ENCODE measurements at regions not wholly inside any gene's neighbourhood (a gene's known extent, or its start where the extent isn't known, plus 50 kb on each side); places are given as distances from the start of the nearest gene placed in this dataset.

DNA sequence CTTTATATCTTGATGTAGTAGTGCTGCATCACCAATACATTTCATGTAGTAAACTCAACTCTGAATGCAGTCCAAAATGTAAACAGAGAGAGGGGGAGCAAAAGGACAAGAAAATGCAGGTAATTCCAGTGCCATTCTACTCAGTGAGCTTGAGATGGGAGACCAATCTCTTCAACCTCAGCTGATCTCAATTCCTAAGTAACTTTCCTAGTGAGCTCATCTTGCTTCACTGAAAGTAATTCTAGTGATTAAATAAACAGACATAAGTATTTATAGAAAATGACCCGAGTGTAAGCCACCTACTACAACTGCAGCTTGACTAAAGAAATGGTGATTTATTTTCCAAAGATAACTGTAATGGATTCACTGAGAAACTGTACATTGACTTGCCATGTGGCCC, 424.5 kb downstream of the DMRT2 start:
- TF ChIP-seq, protein P1, sequence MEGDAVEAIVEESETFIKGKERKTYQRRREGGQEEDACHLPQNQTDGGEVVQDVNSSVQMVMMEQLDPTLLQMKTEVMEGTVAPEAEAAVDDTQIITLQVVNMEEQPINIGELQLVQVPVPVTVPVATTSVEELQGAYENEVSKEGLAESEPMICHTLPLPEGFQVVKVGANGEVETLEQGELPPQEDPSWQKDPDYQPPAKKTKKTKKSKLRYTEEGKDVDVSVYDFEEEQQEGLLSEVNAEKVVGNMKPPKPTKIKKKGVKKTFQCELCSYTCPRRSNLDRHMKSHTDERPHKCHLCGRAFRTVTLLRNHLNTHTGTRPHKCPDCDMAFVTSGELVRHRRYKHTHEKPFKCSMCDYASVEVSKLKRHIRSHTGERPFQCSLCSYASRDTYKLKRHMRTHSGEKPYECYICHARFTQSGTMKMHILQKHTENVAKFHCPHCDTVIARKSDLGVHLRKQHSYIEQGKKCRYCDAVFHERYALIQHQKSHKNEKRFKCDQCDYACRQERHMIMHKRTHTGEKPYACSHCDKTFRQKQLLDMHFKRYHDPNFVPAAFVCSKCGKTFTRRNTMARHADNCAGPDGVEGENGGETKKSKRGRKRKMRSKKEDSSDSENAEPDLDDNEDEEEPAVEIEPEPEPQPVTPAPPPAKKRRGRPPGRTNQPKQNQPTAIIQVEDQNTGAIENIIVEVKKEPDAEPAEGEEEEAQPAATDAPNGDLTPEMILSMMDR (IDR thresholded peaks at IDR 0.05): no peak
- Mint-ChIP-seq H3K36me3 (ENCODE audit: low read depth) (no peaks in the 10 kb centered on the region), H3K9me3 (peaks cover 20% of the 10 kb centered on the region)

DNA sequence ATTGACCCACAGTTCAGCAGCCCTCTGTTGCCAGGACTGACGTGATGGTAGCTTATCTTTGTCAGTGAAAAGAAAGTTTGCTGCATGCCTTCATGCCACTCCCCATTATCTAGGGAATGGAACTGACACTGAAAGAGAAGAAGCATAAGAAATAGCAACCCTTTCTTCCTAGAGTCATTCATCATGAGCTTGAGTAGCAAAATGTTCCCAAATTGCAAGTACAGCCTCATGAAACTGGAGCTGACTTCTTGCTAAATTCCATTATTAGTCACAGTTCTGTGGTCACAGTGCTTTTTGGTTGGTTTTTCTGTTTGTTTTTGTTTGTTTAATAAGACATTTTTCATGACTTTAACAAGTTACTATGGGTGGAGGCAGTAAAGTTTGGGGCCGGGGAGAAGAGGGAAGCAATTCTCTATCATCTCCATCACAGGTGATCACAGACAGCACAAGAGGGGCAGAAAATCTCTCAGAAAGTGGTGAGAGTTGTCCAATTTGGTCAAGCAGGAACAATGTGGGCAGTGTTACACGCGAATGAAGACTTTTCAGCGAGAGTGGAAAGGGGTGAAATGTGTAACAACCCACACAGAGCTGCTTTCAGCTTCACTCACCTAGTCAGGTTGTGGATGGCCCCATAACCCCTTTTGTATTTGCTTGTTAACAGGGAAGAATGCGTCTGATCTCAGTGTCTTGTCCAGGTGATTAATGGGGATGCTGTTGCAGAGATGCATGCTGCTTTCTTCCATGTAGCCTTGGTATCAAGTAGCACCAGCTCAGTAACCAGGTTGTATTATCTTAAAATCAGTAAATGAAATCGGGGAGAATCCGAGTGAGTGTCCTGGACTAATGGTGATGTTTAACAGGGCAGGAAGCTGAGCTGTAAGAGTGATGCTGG, 440.4 kb downstream of the DMRT2 start:
- peak; percentile 3 for DNase-seq
- Mint-ChIP-seq H3K27ac (no peak overlapping the region), H3K4me3 (no peak overlapping the region), H3K9me3 (peaks cover 36% of the 10 kb centered on the region), H3K4me1 (ENCODE audit: low read depth) (no peaks in the 10 kb centered on the region), H3K36me3 (ENCODE audit: low read depth) (peaks cover 5% of the 10 kb centered on the region; the same call in 1 of the 2 replicates), H3K27me3 (ENCODE audit: insufficient read depth) (peaks cover 1% of the 10 kb centered on the region)
- TF ChIP-seq, protein P1 (IDR thresholded peaks at IDR 0.05): no peak

More for the DNA sequence above, 424.5 kb downstream of the DMRT2 start:
- Mint-ChIP-seq H3K4me3 (no peak overlapping the region), H3K27me3 (ENCODE audit: insufficient read depth) (no peaks in the 10 kb centered on the region; the same call in 1 of the 2 replicates), H3K27ac (no peak overlapping the region), H3K4me1 (ENCODE audit: low read depth) (no peaks in the 10 kb centered on the region)
- DNase-seq: no peak

DNA sequence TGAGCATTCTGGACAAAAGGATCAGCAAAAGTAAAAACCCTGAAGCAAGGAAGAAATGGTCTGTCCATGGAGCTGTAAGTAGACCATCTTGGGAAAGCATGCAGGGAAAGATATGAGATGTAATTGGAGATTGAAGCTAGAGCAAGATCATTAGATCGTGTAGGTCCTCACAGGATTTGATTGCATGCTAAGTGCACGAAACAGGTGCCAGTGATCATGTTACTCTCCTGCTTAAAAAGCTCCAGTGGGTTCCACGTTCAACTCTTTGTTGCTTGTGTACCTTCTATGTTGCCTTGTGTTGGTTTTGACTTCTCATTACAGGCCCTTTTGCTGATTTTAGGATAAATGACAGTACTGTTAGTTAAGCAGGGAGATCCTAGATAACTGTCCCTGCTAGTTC, 442.0 kb downstream of the DMRT2 start:
- Mint-ChIP-seq H3K27me3 (ENCODE audit: insufficient read depth) (peaks cover 1% of the 10 kb centered on the region), H3K4me1 (ENCODE audit: low read depth) (no peaks in the 10 kb centered on the region), H3K4me3 (no peak overlapping the region)

DNA sequence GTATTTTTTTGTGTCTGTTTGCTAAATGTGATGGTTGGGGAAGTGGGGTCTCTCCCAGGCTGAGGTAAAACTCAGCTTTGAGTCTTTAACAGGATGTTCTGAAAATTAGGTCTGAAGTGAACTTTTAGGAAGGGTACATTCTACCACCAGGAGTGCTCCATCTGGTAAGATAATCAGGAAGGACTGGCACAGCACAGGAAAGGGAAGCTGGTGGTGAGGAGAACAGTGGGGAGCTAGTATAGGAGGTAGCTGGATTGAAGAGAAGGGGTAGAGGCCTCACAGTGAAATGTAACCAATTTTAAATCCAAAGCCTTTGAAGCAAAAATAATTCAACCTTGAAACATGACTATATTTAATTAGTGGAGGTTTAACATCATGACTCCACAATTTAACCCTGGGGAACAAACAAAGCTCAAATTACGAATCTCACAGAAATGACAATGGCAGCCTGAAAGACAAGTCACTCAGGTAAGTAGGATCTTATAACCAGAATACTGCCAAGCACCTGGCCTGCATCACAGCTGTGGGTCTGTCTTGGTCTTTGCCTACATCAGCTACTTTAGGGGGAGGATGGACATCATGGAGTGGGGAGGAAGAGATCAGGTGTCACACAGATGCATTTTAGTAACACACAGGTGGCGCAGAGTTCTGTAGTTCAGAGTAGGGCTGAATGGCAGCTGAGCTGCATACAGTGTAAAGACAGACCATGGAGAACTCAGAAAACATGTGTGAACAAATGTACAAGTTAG, 445.3 kb downstream of the DMRT2 start:
- no peak for DNase-seq
- Mint-ChIP-seq H3K4me3 (no peak overlapping the region), H3K36me3 (ENCODE audit: low read depth) (no peaks in the 10 kb centered on the region), H3K4me1 (ENCODE audit: low read depth) (no peaks in the 10 kb centered on the region), H3K9me3 (peaks cover 16% of the 10 kb centered on the region), H3K27ac (no peak overlapping the region), H3K27me3 (ENCODE audit: insufficient read depth) (peaks cover 1% of the 10 kb centered on the region)
- TF ChIP-seq, protein P1 (IDR thresholded peaks at IDR 0.05): no peak

More for the DNA sequence above, 442.0 kb downstream of the DMRT2 start:
- H3K9me3 Mint-ChIP-seq: peaks cover 41% of the 10 kb centered on the region
- peaks cover 5% of the 10 kb centered on the region; the same call in 1 of the 2 replicates for H3K36me3 Mint-ChIP-seq (ENCODE audit: low read depth)
- no peak for DNase-seq
- H3K27ac Mint-ChIP-seq: no peak overlapping the region
- TF ChIP-seq, protein P1 (IDR thresholded peaks at IDR 0.05): no peak

DNA sequence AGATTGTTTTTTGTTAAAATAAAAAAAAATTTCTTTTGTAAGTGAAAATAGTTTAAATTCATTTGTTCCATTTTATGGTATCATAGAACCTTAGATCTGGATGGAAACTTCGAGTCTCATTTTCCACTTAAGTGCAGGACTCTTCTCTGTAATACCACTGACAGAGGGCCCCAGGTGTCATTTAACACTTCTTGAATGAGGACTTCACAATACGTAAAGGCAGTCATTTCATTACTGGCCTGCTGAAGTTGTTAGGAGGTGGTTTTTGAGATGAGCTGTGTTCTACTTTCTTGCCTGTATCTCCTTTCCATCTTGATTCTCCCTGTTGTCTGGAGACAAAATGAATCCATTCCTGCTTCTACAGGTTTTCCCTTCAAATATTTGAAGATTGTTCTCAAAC, 455.3 kb downstream of the DMRT2 start:
- no peak for DNase-seq
- TF ChIP-seq, protein P1 (IDR thresholded peaks at IDR 0.05): no peak
- Mint-ChIP-seq H3K27me3 (ENCODE audit: insufficient read depth) (no peaks in the 10 kb centered on the region; the same call in 1 of the 2 replicates), H3K4me3 (no peak overlapping the region), H3K27ac (no peak overlapping the region), H3K4me1 (ENCODE audit: low read depth) (no peaks in the 10 kb centered on the region), H3K9me3 (peaks cover 49% of the 10 kb centered on the region), H3K36me3 (ENCODE audit: low read depth) (no peaks in the 10 kb centered on the region)
